ENCODE measurements at regions not wholly inside any gene's neighbourhood (a gene's known extent, or its start where the extent isn't known, plus 50 kb on each side); places are given as distances from the start of the nearest gene placed in this dataset.
"Not testable (repeated sequence)": the region's sequence is repeated elsewhere in the genome, so short reads cannot be mapped to it uniquely, and the experiment has no call there.

- intact Hi-C loops (cut with micrococcal nuclease): no loop called here
- ChIA-PET POLR2A (ENCODE audit: partially characterized antibody) (no interaction called here), CTCF (ENCODE audit: partially characterized antibody) (no interaction called here)
- H3K27ac Mint-ChIP-seq: no peak overlapping the region
- H3K27ac ChIP-seq (ENCODE audit: low read depth, low read length): no peak overlapping the region
- H3K4me3 Mint-ChIP-seq: no peak overlapping the region
- no peaks in the 10 kb centered on the region for H3K36me3 ChIP-seq (ENCODE audit: insufficient read depth, low read length)
- H3K27me3 Mint-ChIP-seq: no peaks in the 10 kb centered on the region
- H3K9me3 ChIP-seq (ENCODE audit: control insufficient read depth in 1 of 2, low read length in 2 of 2): no peaks in the 10 kb centered on the region
- DNase-seq: no peak
- no peaks in the 10 kb centered on the region for H3K4me1 ChIP-seq (ENCODE audit: insufficient read depth, low read length)
- H3K36me3 Mint-ChIP-seq: no peaks in the 10 kb centered on the region
- no peaks in the 10 kb centered on the region for H3K4me1 Mint-ChIP-seq
- H3K9me3 Mint-ChIP-seq: peaks cover 0 to 6% (median 2%) of the 10 kb centered on the region in 8 donors
- no peak overlapping the region for H3K4me3 ChIP-seq (ENCODE audit: low read length in 2 of 2)
- no peaks in the 10 kb centered on the region for H3K27me3 ChIP-seq (ENCODE audit: insufficient read depth, low read length)
Measured at GRCh38 chr6:121711472-121711871, 276.0 kb downstream of the GJA1 start.

- no peak overlapping the region for H3K27ac Mint-ChIP-seq
- H3K4me3 Mint-ChIP-seq: no peak overlapping the region
- Histone ChIP-seq H3K4me1 (ENCODE audit: insufficient read depth, low read length) (no peaks in the 10 kb centered on the region), H3K27ac (ENCODE audit: low read depth, low read length) (no peak overlapping the region), H3K4me3 (ENCODE audit: low read length in 2 of 2) (no peak overlapping the region), H3K36me3 (ENCODE audit: insufficient read depth, low read length) (no peaks in the 10 kb centered on the region), H3K9me3 (ENCODE audit: control insufficient read depth in 1 of 2, low read length in 2 of 2) (no peaks in the 10 kb centered on the region), H3K27me3 (ENCODE audit: insufficient read depth, low read length) (no peaks in the 10 kb centered on the region)
- ChIA-PET POLR2A (ENCODE audit: partially characterized antibody) (no interaction called here), CTCF (ENCODE audit: partially characterized antibody) (no interaction called here)
- H3K9me3 Mint-ChIP-seq: peaks cover 0 to 11% (median 2%) of the 10 kb centered on the region in 8 donors
- no peaks in the 10 kb centered on the region for H3K36me3 Mint-ChIP-seq
- intact Hi-C loops (cut with micrococcal nuclease): no loop called here
- no peaks in the 10 kb centered on the region for H3K27me3 Mint-ChIP-seq
- no peaks in the 10 kb centered on the region for H3K4me1 Mint-ChIP-seq
- DNase-seq: no peak
Measured at GRCh38 chr6:121717686-121718085, 282.2 kb downstream of the GJA1 start.

GRCh38 chr6:121720867-121721266 is 285.4 kb downstream of the GJA1 start:
- H3K9me3 ChIP-seq (ENCODE audit: control insufficient read depth in 1 of 2, low read length in 2 of 2); H3K4me1 Mint-ChIP-seq; POLR2A ChIA-PET (ENCODE audit: partially characterized antibody); H3K27ac ChIP-seq (ENCODE audit: low read depth, low read length); H3K36me3 ChIP-seq (ENCODE audit: insufficient read depth, low read length); H3K4me3 Mint-ChIP-seq; H3K36me3 Mint-ChIP-seq; H3K4me3 ChIP-seq (ENCODE audit: low read length in 2 of 2); H3K27me3 ChIP-seq (ENCODE audit: insufficient read depth, low read length); H3K27me3 Mint-ChIP-seq; CTCF ChIA-PET (ENCODE audit: partially characterized antibody); intact Hi-C loops (cut with micrococcal nuclease); H3K4me1 ChIP-seq (ENCODE audit: insufficient read depth, low read length); DNase-seq: not testable (repeated sequence)
- H3K27ac Mint-ChIP-seq: peak overlapping the region in 1 of 7 donors; percentile 67
- H3K9me3 Mint-ChIP-seq: peaks cover 0 to 11% (median 2%) of the 10 kb centered on the region in 8 donors

GRCh38 chr6:121723623-121724022 is 288.2 kb downstream of the GJA1 start:
- Mint-ChIP-seq H3K9me3 (peaks cover 0 to 11% (median 0%) of the 10 kb centered on the region in 8 donors), H3K4me3 (no peak overlapping the region), H3K4me1 (no peaks in the 10 kb centered on the region), H3K27me3 (no peaks in the 10 kb centered on the region), H3K27ac (no peak overlapping the region), H3K36me3 (no peaks in the 10 kb centered on the region)
- intact Hi-C loops (cut with micrococcal nuclease): no loop called here
- H3K9me3 ChIP-seq (ENCODE audit: control insufficient read depth in 1 of 2, low read length in 2 of 2): no peaks in the 10 kb centered on the region
- no peaks in the 10 kb centered on the region for H3K36me3 ChIP-seq (ENCODE audit: insufficient read depth, low read length)
- H3K27me3 ChIP-seq (ENCODE audit: insufficient read depth, low read length): no peaks in the 10 kb centered on the region
- CTCF ChIA-PET (ENCODE audit: partially characterized antibody): no interaction called here
- H3K27ac ChIP-seq (ENCODE audit: low read depth, low read length): no peak overlapping the region
- POLR2A ChIA-PET (ENCODE audit: partially characterized antibody): no interaction called here
- DNase-seq: no peak
- no peaks in the 10 kb centered on the region for H3K4me1 ChIP-seq (ENCODE audit: insufficient read depth, low read length)
- H3K4me3 ChIP-seq (ENCODE audit: low read length in 2 of 2): no peak overlapping the region

GRCh38 chr6:121724576-121724975 is 289.1 kb downstream of the GJA1 start:
- Mint-ChIP-seq H3K27ac (no peak overlapping the region), H3K36me3 (no peaks in the 10 kb centered on the region), H3K9me3 (peaks cover 0 to 11% (median under 1%) of the 10 kb centered on the region in 8 donors), H3K4me1 (no peaks in the 10 kb centered on the region), H3K27me3 (no peaks in the 10 kb centered on the region), H3K4me3 (no peak overlapping the region)
- H3K9me3 ChIP-seq (ENCODE audit: control insufficient read depth in 1 of 2, low read length in 2 of 2): no peaks in the 10 kb centered on the region
- intact Hi-C loops (cut with micrococcal nuclease): no loop called here
- H3K36me3 ChIP-seq (ENCODE audit: insufficient read depth, low read length): no peaks in the 10 kb centered on the region
- no peaks in the 10 kb centered on the region for H3K27me3 ChIP-seq (ENCODE audit: insufficient read depth, low read length)
- no peak overlapping the region for H3K27ac ChIP-seq (ENCODE audit: low read depth, low read length)
- CTCF ChIA-PET (ENCODE audit: partially characterized antibody): no interaction called here
- no peak for DNase-seq
- H3K4me3 ChIP-seq (ENCODE audit: low read length in 2 of 2): no peak overlapping the region
- H3K4me1 ChIP-seq (ENCODE audit: insufficient read depth, low read length): no peaks in the 10 kb centered on the region
- POLR2A ChIA-PET (ENCODE audit: partially characterized antibody): no interaction called here

GRCh38 chr6:121726596-121726995 is 291.1 kb downstream of the GJA1 start:
- Mint-ChIP-seq H3K27ac (no peak overlapping the region), H3K4me3 (no peak overlapping the region), H3K36me3 (no peaks in the 10 kb centered on the region), H3K4me1 (no peaks in the 10 kb centered on the region), H3K9me3 (peaks cover 0 to 7% (median 2%) of the 10 kb centered on the region in 8 donors), H3K27me3 (no peaks in the 10 kb centered on the region)
- DNase-seq: no peak
- no peaks in the 10 kb centered on the region for H3K9me3 ChIP-seq (ENCODE audit: control insufficient read depth in 1 of 2, low read length in 2 of 2)
- POLR2A ChIA-PET (ENCODE audit: partially characterized antibody): no interaction called here
- H3K4me1 ChIP-seq (ENCODE audit: insufficient read depth, low read length): no peaks in the 10 kb centered on the region
- intact Hi-C loops (cut with micrococcal nuclease): no loop called here
- CTCF ChIA-PET (ENCODE audit: partially characterized antibody): no interaction called here
- no peak overlapping the region for H3K27ac ChIP-seq (ENCODE audit: low read depth, low read length)
- no peaks in the 10 kb centered on the region for H3K27me3 ChIP-seq (ENCODE audit: insufficient read depth, low read length)
- no peak overlapping the region for H3K4me3 ChIP-seq (ENCODE audit: low read length in 2 of 2)
- H3K36me3 ChIP-seq (ENCODE audit: insufficient read depth, low read length): no peaks in the 10 kb centered on the region

GRCh38 chr6:121730616-121731015 is 295.2 kb downstream of the GJA1 start:
- CTCF ChIA-PET (ENCODE audit: partially characterized antibody): no interaction called here

GRCh38 chr6:121731381-121731780 is 295.9 kb downstream of the GJA1 start:
- no peak overlapping the region for H3K27ac ChIP-seq (ENCODE audit: low read depth, low read length)
- CTCF ChIA-PET (ENCODE audit: partially characterized antibody): no interaction called here
- DNase-seq: no peak
- no peak overlapping the region for H3K27ac Mint-ChIP-seq
- H3K9me3 ChIP-seq (ENCODE audit: control insufficient read depth in 1 of 2, low read length in 2 of 2): no peaks in the 10 kb centered on the region
- H3K27me3 Mint-ChIP-seq: no peaks in the 10 kb centered on the region
- H3K4me1 Mint-ChIP-seq: no peaks in the 10 kb centered on the region
- H3K36me3 ChIP-seq (ENCODE audit: insufficient read depth, low read length): no peaks in the 10 kb centered on the region
- peaks cover 0 to 7% (median 2%) of the 10 kb centered on the region in 8 donors for H3K9me3 Mint-ChIP-seq
- H3K27me3 ChIP-seq (ENCODE audit: insufficient read depth, low read length): no peaks in the 10 kb centered on the region
- no peak overlapping the region for H3K4me3 Mint-ChIP-seq
- no peaks in the 10 kb centered on the region for H3K36me3 Mint-ChIP-seq
- intact Hi-C loops (cut with micrococcal nuclease): no loop called here
- POLR2A ChIA-PET (ENCODE audit: partially characterized antibody): no interaction called here
- H3K4me3 ChIP-seq (ENCODE audit: low read length in 2 of 2): no peak overlapping the region
- H3K4me1 ChIP-seq (ENCODE audit: insufficient read depth, low read length): no peaks in the 10 kb centered on the region

More at GRCh38 chr6:121730616-121731015, 295.2 kb downstream of the GJA1 start:
- no peaks in the 10 kb centered on the region for H3K36me3 Mint-ChIP-seq
- no peaks in the 10 kb centered on the region for H3K4me1 Mint-ChIP-seq
- intact Hi-C loops (cut with micrococcal nuclease): no loop called here
- no peaks in the 10 kb centered on the region for H3K9me3 ChIP-seq (ENCODE audit: control insufficient read depth in 1 of 2, low read length in 2 of 2)
- H3K36me3 ChIP-seq (ENCODE audit: insufficient read depth, low read length): no peaks in the 10 kb centered on the region
- peak in 1 of 5 donors; percentile 14 for DNase-seq
- no peak overlapping the region for H3K27ac ChIP-seq (ENCODE audit: low read depth, low read length)
- no peaks in the 10 kb centered on the region for H3K27me3 ChIP-seq (ENCODE audit: insufficient read depth, low read length)
- peaks cover 0 to 7% (median 2%) of the 10 kb centered on the region in 8 donors for H3K9me3 Mint-ChIP-seq
- H3K4me3 Mint-ChIP-seq: no peak overlapping the region
- H3K27ac Mint-ChIP-seq: no peak overlapping the region
- POLR2A ChIA-PET (ENCODE audit: partially characterized antibody): no interaction called here
- H3K4me3 ChIP-seq (ENCODE audit: low read length in 2 of 2): no peak overlapping the region
- no peaks in the 10 kb centered on the region for H3K27me3 Mint-ChIP-seq
- H3K4me1 ChIP-seq (ENCODE audit: insufficient read depth, low read length): no peaks in the 10 kb centered on the region
